Activated CD4-positive, alpha-beta T cell treated with anti-CD3 and anti-CD28 coated beads, Interleukin-2, Interleukin-4, amounts not matched to agents 100 ng/mL and 50 ng/mL, durations not matched to agents 16 hours and 8 hours (primary cell): ENCODE measurements at regions not wholly inside any gene's neighbourhood (a gene's known extent, or its start where the extent isn't known, plus 50 kb on each side); places are given as distances from the start of the nearest gene placed in this dataset.

ENCODE experiments used
- DNase-seq: peaks from one replicate; pipeline ENCODE4 v3.0.0-alpha.2; 2020; ENCODE audit warnings: low spot score

DNA sequence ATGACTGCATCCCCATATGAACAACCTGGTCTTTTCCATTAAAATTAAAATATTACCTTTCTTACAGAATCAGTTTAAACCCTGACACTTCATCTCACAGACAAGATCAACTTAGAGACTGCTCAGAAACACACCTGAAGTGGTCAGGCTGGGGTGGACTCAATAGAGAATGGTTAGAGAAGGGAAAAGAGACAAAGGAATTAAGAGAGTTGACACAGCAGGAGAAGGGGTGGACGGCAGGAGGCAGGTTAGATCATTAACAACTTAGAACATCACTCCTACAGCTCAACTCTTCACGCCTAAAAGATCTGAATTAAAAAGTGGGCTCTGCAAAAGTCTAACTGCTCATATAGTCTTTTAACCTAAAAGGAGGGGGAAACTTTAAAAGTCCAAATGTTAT is 157.7 kb upstream of the COL1A2 start:
- no peak for DNase-seq

DNA sequence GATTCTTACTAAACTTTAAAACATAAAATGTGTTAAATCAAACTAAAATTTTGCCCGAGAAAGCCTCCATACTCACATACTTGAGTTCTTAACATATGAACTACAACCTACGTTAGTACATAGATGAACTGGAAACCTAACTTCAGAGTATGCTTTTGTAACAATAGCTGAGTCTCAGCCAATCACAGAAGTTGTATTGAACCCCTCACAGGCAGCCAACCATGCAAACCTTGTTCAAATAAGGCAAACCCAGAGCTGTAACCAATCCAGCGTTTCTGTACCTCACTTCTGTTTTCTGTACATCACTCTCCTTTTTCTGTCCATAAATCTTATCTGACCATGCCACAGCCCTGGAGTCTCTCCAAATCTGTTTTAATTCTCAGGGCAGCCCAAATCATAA is 157.3 kb upstream of the COL1A2 start:
- no peak for DNase-seq

GRCh38 chr7:94239661-94240234 is 154.9 kb upstream of the COL1A2 start:
- DNase-seq: no peak

- no peak for DNase-seq
Measured at GRCh38 chr7:94240902-94241301, 153.8 kb upstream of the COL1A2 start.

GRCh38 chr7:94241402-94241925 is 153.2 kb upstream of the COL1A2 start:
- no peak for DNase-seq

GRCh38 chr7:94243066-94243711 is 151.5 kb upstream of the COL1A2 start:
- no peak for DNase-seq

DNA sequence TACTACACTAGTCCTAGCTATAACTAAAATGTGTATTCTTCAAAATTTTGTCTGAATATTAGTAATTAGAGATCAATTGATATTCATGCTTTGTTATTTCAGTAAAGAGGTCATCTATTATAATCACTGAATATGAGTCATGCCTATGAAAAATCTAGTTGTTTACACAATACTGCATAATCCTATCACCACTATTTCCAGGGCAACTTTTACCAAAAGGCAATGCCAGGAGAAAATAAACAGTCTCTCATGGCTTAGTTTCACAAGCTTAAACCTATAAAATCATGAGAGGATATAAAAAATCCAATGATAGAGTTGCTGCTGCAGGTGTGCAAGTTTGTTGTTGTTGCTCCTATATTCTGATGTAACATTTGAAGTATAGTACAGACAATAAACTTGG is 149.9 kb upstream of the COL1A2 start:
- DNase-seq: no peak

DNA sequence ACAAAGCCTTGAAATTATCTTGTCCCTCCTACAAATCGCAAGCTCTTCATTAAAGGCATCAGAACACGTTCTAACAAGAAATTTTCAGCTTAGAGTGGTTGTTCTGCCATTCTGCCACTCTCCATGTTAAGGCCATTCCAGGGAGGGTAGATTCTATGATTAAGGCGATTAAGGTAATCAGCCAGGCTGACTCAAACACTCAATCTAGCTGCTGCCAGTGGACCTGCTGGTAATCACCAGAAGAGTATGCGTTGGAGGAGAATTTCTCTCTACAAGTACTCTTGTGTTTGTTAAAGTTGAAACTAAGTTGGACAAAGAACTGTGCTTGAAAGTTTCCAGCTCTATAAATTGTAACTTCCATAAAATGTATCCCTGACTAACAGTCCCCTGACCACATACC is 149.2 kb upstream of the COL1A2 start:
- DNase-seq: no peak

DNA sequence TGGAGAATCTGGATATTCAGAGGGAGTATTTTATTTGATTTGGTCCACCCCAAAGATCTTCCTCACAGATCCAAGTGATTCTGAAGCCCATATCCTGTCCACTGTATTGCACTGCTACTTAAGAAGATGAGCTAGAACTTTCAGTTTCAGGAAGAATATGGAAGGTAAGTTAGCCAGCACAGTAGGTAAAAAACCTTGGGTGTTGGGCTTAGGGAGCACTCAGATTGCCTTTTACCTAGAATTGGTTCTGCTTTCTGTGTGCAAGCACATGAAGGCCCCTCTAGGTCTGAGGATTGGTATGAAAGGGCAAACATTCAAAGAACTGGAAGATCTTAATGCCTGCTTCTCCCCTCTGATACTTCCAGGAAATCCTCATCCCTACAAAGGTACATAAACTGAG is 146.7 kb upstream of the COL1A2 start:
- DNase-seq: no peak

GRCh38 chr7:94249631-94250030 is 145.1 kb upstream of the COL1A2 start:
- DNase-seq: no peak

DNA sequence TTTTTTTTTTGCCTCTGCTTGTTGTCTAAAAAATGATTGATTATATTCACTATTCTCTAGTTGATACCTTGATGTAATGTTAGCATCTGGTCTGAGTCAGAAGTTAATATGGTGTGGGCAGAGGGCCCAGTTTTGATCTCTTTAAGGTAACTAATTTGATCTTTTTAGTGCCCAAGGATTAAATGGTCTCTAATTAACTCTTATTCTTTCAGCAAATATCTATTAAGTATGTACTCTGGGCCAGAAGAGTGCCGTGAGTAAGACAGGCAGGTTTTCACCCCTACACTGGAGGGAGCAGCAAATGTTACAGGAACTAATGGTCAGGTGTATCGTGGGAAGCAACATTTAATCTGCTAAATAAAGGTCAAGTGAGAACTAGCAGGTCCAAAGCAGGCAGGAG is 144.6 kb upstream of the COL1A2 start:
- no peak for DNase-seq

GRCh38 chr7:94250987-94251386 is 143.7 kb upstream of the COL1A2 start:
- DNase-seq: no peak

DNA sequence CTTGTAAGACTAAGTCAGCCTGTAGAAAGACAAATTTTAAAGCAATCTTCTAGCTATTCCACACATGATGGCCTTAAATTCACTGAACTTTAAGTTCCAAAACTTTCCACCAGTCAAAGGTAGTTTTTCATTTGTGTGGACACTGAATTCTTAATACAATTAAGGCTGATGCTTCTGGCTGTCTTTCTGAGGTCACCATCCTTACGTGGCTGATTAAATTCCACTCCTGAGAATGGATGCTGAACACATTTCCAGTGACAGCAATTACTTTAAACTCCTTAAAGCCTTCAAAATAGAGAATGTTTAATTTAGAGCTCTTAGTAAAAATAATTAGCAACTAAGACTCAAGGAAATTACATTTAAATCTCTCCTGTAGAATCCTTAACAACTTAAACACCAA is 142.6 kb upstream of the COL1A2 start:
- no peak for DNase-seq

- DNase-seq: no peak
Measured at GRCh38 chr7:94252971-94253370, 141.7 kb upstream of the COL1A2 start.

GRCh38 chr7:94253686-94254085 is 141.0 kb upstream of the COL1A2 start:
- no peak for DNase-seq

- DNase-seq: no peak
Measured at GRCh38 chr7:94258418-94259300, 136.0 kb upstream of the COL1A2 start.

- DNase-seq: no peak
Measured at GRCh38 chr7:94261067-94261466, 133.6 kb upstream of the COL1A2 start.

DNA sequence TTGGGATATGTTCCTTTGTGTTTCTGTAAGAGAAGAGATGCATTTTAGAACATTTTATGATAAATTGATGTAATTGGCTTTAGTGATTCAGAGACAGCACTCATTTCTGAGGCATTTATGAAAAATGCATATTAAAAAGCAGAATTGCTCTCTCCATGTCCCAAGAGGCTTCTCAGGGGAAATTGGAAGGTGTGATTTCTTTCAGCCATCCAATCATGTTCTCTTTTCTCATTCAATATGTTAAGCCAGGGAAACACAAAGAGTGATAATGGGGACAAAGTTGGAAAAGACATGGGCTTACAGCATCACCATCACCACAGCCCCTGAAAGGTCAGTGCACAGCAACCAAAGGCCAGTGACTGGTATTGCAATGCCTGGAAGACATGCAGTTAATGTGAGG is 129.9 kb upstream of the COL1A2 start:
- no peak for DNase-seq

GRCh38 chr7:94265456-94265855 is 129.2 kb upstream of the COL1A2 start:
- DNase-seq: no peak

DNA sequence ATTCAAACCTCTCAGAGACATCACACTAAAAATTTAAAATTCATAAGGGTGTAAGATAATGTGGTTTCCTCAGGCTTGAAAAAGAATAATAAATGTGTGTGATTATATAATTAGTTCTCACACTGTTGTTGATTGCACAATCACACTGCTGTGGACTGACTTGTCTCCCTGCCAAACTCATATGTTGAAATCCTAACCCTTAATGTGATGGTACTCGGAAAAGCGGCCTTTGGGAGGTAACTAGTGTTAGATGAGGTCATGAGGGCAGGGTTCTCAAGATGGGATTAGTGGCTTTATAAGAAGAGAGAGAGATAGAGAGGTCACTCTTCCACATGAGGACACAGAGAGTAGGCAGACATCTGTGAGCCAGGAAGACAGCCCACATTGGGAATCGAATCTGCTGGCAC is 128.5 kb upstream of the COL1A2 start:
- DNase-seq: no peak

- DNase-seq: no peak
Measured at GRCh38 chr7:94270772-94271171, 123.9 kb upstream of the COL1A2 start.

- DNase-seq: no peak
Measured at GRCh38 chr7:94272821-94273583, 121.7 kb upstream of the COL1A2 start.
